IMR-90 (cell line): ENCODE measurements at regions not wholly inside any gene's neighbourhood (a gene's known extent, or its start where the extent isn't known, plus 50 kb on each side); places are given as distances from the start of the nearest gene placed in this dataset.

Experiments used
- ATAC-seq: fragments of 200-7000 bp; cut with Tn5 transposase; 2 replicates; pipeline ENCODE4 v1.9.1; 2020; ENCODE audit warnings: low read depth, mild to moderate bottlenecking, moderate library complexity
- BruUV-seq: library from RNA; stranded (reverse); fragments of 400-500 nt; replicated peaks from 2 replicates; lab custom pipeline; 2021; lab: Mats Ljungman, UMichigan
- CTCF ChIA-PET: fragments of 300-600 bp; formaldehyde crosslinking; extraction: SDS; loops from one replicate; lab custom pipeline; 2021; ENCODE audit warnings: antibody characterized with exemption; lab: Yijun Ruan, JAX
- POLR2A ChIA-PET: fragments of 300-600 bp; sonication (Branson Sonifier 250); formaldehyde crosslinking; loops from one replicate; lab custom pipeline; 2022; ENCODE audit warnings: antibody characterized with exemption; ENCODE audit not compliant: unreplicated experiment; lab: Charles Lee
- DNase-seq: peaks from one replicate; pipeline ENCODE4 v3.0.0; 2013
- H2AFZ ChIP-seq: replicated peaks from 2 replicates; pipeline ENCODE3; 2013; ENCODE audit warnings: low read length, mild to moderate bottlenecking; ENCODE audit not compliant: poor library complexity
- H2AK5ac ChIP-seq: 2 replicates; pipeline ENCODE4 v1.6.1; 2013; ENCODE audit warnings: low read depth, low read length, inconsistent platforms
- H2AK9ac ChIP-seq: replicated peaks from 2 replicates; pipeline ENCODE3; 2013; ENCODE audit warnings: mild to moderate bottlenecking, low read depth, low read length, moderate library complexity; ENCODE audit not compliant: poor library complexity
- H2BK120ac ChIP-seq: 2 replicates; pipeline ENCODE4 v1.6.1; 2013; ENCODE audit warnings: low read depth, low read length, inconsistent platforms
- H2BK15ac ChIP-seq: 3 replicates; pipeline ENCODE4 v1.6.1; 2013; ENCODE audit warnings: low read depth, low read length, inconsistent platforms
- H2BK20ac ChIP-seq: 2 replicates; pipeline ENCODE4 v1.6.1; 2013; ENCODE audit warnings: low read depth, mild to moderate bottlenecking, inconsistent platforms, low read length, moderate library complexity
- H2BK5ac ChIP-seq: 2 replicates; pipeline ENCODE4 v1.6.1; 2013; ENCODE audit warnings: mild to moderate bottlenecking, low read depth, low read length, inconsistent platforms; ENCODE audit not compliant: poor library complexity, severe bottlenecking
- H3K14ac ChIP-seq: replicated peaks from 2 replicates; pipeline ENCODE4 v1.6.1; 2013; ENCODE audit warnings: low read depth, low read length, inconsistent platforms
- H3K18ac ChIP-seq: 2 replicates; pipeline ENCODE4 v1.6.1; 2013; ENCODE audit warnings: low read depth, low read length, control low read depth
- H3K23ac ChIP-seq: 2 replicates; pipeline ENCODE4 v1.6.1; 2013; ENCODE audit warnings: low read depth, low read length, inconsistent platforms
- H3K27ac ChIP-seq: 2 replicates; pipeline ENCODE4 v1.5.1; 2013; ENCODE audit warnings: mild to moderate bottlenecking, control low read depth, low read length; ENCODE audit not compliant: insufficient read depth
- H3K27me3 ChIP-seq: 2 replicates; pipeline ENCODE4 v1.6.1; 2013; ENCODE audit warnings: low read length; ENCODE audit not compliant: control insufficient read depth, insufficient read depth
- H3K36me3 ChIP-seq: 2 replicates; pipeline ENCODE4 v1.6.1; 2013; ENCODE audit warnings: low read length, mixed read lengths; ENCODE audit not compliant: control insufficient read depth, insufficient read depth
- H3K4ac ChIP-seq: 2 replicates; pipeline ENCODE4 v1.6.1; 2013; ENCODE audit warnings: low read depth, low read length, inconsistent platforms
- H3K4me1 ChIP-seq: 2 replicates; pipeline ENCODE4 v1.6.1; 2013; ENCODE audit warnings: low read length, mixed read lengths; ENCODE audit not compliant: control insufficient read depth, insufficient read depth
- H3K4me2 ChIP-seq: 2 replicates; pipeline ENCODE4 v1.6.1; 2013; ENCODE audit warnings: low read depth, mild to moderate bottlenecking, control low read depth, low read length, moderate library complexity
- H3K4me3 ChIP-seq: 2 replicates; pipeline ENCODE4 v1.5.1; 2013; ENCODE audit warnings: low read depth, mild to moderate bottlenecking, control low read depth, low read length, moderate library complexity; ENCODE audit not compliant: insufficient read depth
- H3K56ac ChIP-seq: 2 replicates; pipeline ENCODE4 v1.6.1; 2013; ENCODE audit warnings: low read length, inconsistent platforms; ENCODE audit not compliant: insufficient read depth; ENCODE audit errors: extremely low read depth
- H3K79me1 ChIP-seq, 2 experiments: 2 replicates each; pipeline ENCODE4 v1.6.1; 2013; ENCODE audit warnings: low read length in 2 of 2, inconsistent platforms in 1 of 2, low read depth in 1 of 2
- H3K9ac ChIP-seq: 2 replicates; pipeline ENCODE4 v1.6.1; 2013; ENCODE audit warnings: low read depth, low read length, control low read depth
- H3K9me1 ChIP-seq: 2 replicates; pipeline ENCODE4 v1.6.1; 2013; ENCODE audit warnings: low read length, inconsistent platforms; ENCODE audit not compliant: insufficient read depth
- H3K9me3 ChIP-seq: 2 replicates; pipeline ENCODE4 v1.6.1; 2013; ENCODE audit warnings: low read length; ENCODE audit not compliant: control insufficient read depth, insufficient read depth
- H4K20me1 ChIP-seq: 2 replicates; pipeline ENCODE4 v1.6.1; 2013; ENCODE audit warnings: low read length, inconsistent platforms; ENCODE audit not compliant: insufficient read depth
- H4K5ac ChIP-seq: 2 replicates; pipeline ENCODE4 v1.6.1; 2013; ENCODE audit warnings: mild to moderate bottlenecking, low read depth, low read length, control low read depth
- H4K8ac ChIP-seq, 2 experiments: 2 replicates each; pipeline ENCODE4 v1.6.1; 2013; ENCODE audit warnings: low read depth in 2 of 2, low read length in 2 of 2, control low read depth in 1 of 2, inconsistent platforms in 1 of 2
- H4K91ac ChIP-seq: 2 replicates; pipeline ENCODE4 v1.6.1; 2013; ENCODE audit warnings: low read depth, low read length, inconsistent platforms; ENCODE audit not compliant: insufficient read depth
- CEBPB ChIP-seq: IDR thresholded peaks from 2 replicates; pipeline ENCODE4 v1.6.1; 2012; ENCODE audit warnings: low read depth, low read length, improper control_type of control experiment
- CHD1 ChIP-seq: IDR thresholded peaks from 2 replicates; pipeline ENCODE4 v1.6.1; 2012; ENCODE audit warnings: low read depth, low read length, improper control_type of control experiment
- CTCF ChIP-seq: conservative IDR thresholded peaks from 2 replicates; pipeline ENCODE4 v1.5.1; 2012; ENCODE audit warnings: mild to moderate bottlenecking, low read depth, low read length, improper control_type of control experiment
- ELK1 ChIP-seq: fragments of 150-350 bp; IDR thresholded peaks from 2 replicates; pipeline ENCODE4 v1.6.1; 2016; ENCODE audit warnings: low read depth, mild to moderate bottlenecking, low read length, moderate library complexity, borderline replicate concordance
- FOS ChIP-seq: fragments of 150-350 bp; IDR thresholded peaks from 2 replicates; pipeline ENCODE4 v1.6.1; 2016; ENCODE audit warnings: low read depth, low read length
- MAZ ChIP-seq: IDR thresholded peaks from 2 replicates; pipeline ENCODE4 v1.6.1; 2012; ENCODE audit warnings: low read depth, mild to moderate bottlenecking, low read length, improper control_type of control experiment, moderate library complexity, borderline replicate concordance
- MXI1 ChIP-seq: IDR thresholded peaks from 2 replicates; pipeline ENCODE4 v1.6.1; 2012; ENCODE audit warnings: low read depth, mild to moderate bottlenecking, low read length, moderate library complexity, borderline replicate concordance
- NFE2L2 ChIP-seq: fragments of 150-350 bp; IDR thresholded peaks from 2 replicates; pipeline ENCODE4 v1.6.1; 2016; ENCODE audit warnings: low read depth, mild to moderate bottlenecking, low read length
- POLR2A ChIP-seq: IDR thresholded peaks from 2 replicates; pipeline ENCODE4 v1.6.1; 2012; ENCODE audit warnings: mild to moderate bottlenecking, low read depth, low read length
- RCOR1 ChIP-seq: IDR thresholded peaks from 2 replicates; pipeline ENCODE4 v1.6.1; 2012; ENCODE audit warnings: mild to moderate bottlenecking, low read length, improper control_type of control experiment; ENCODE audit not compliant: insufficient replicate concordance
- RFX5 ChIP-seq: IDR thresholded peaks from 2 replicates; pipeline ENCODE4 v1.8.0; 2012; ENCODE audit warnings: low read depth, mild to moderate bottlenecking, low read length, moderate library complexity
- SMC3 ChIP-seq: fragments of 150-350 bp; IDR thresholded peaks from 2 replicates; pipeline ENCODE4 v1.6.1; 2016; ENCODE audit warnings: low read depth, mild to moderate bottlenecking, antibody characterized with exemption, low read length, moderate library complexity
- USF2 ChIP-seq: fragments of 150-350 bp; IDR thresholded peaks from 2 replicates; pipeline ENCODE4 v1.6.1; 2017; ENCODE audit warnings: mild to moderate bottlenecking, antibody characterized with exemption, low read length, low read depth
- WGBS, 2 experiments: methylation state at CpG; one replicate each; pipeline versions ENCODE4 v1.1.5 to v1.1.7; 2013; ENCODE audit warnings: missing lambda C conversion rate in 2 of 2; ENCODE audit not compliant: insufficient read length in 1 of 2; ENCODE audit errors: extremely low coverage in 2 of 2; 5-methylcytosine and 5-hydroxymethylcytosine counted together
- dilution Hi-C: fragments of 300-500 bp; cut with HindIII; formaldehyde crosslinking; loops from one replicate; pipeline ENCODE4 v1.14.3; 2018; ENCODE audit warnings: low sequenced_read_pairs; ENCODE audit not compliant: unreplicated experiment
- in situ Hi-C: fragments of 300-500 bp; cut with MboI; formaldehyde crosslinking; loops from 3 replicates; pipeline ENCODE4 v1.14.3; 2019; ENCODE audit warnings: low sequenced_read_pairs, inconsistent platforms, mixed read lengths
- intact Hi-C: fragments of 100-400 bp; cut with micrococcal nuclease; formaldehyde crosslinking; loops from 2 replicates; pipeline ENCODE4 v1.10.0; 2022

GRCh38 chr9:103545260-103545659, 548.8 kb upstream of the SMC2 start:
- no peaks in the 10 kb centered on the region for H3K9me1 ChIP-seq
- no peak overlapping the region for H3K14ac ChIP-seq
- TF ChIP-seq RCOR1 (no peak), RFX5 (no peak), USF2 (no peak), CTCF (no peak), MAZ (no peak), ELK1 (no peak), CHD1 (no peak), NFE2L2 (no peak), MXI1 (no peak), POLR2A (no peak), SMC3 (no peak), FOS (no peak), CEBPB (no peak)
- no peak overlapping the region for H2BK15ac ChIP-seq
- H3K9me3 ChIP-seq = no peaks in the 10 kb centered on the region
- H2AK5ac ChIP-seq = no peak overlapping the region
- ChIA-PET CTCF (no interaction called here), POLR2A (no interaction called here)
- H2BK5ac ChIP-seq = no peak overlapping the region
- BruUV-seq = no TSS peak
- no peaks in the 10 kb centered on the region for H4K20me1 ChIP-seq
- H2AK9ac ChIP-seq = no peak overlapping the region
- intact Hi-C loops = no loop called here
- no peak overlapping the region for H4K8ac ChIP-seq
- H3K79me1 ChIP-seq = no peaks in the 10 kb centered on the region
- no peak overlapping the region for H3K27ac ChIP-seq
- no peak overlapping the region for H3K4ac ChIP-seq
- DNase-seq (no peak), ATAC-seq (no peak)
- no peak overlapping the region for H3K4me3 ChIP-seq
- in situ Hi-C loops = no loop called here
- no peak overlapping the region for H4K91ac ChIP-seq
- no peak overlapping the region for H3K9ac ChIP-seq
- H3K56ac ChIP-seq = no peak overlapping the region
- H2AFZ ChIP-seq = no peak overlapping the region
- no peaks in the 10 kb centered on the region for H3K36me3 ChIP-seq
- H3K4me1 ChIP-seq = no peaks in the 10 kb centered on the region
- no CpG with 5 or more reads among the region's 2 CpGs for WGBS, 2 experiments
- no peak overlapping the region for H3K18ac ChIP-seq
- dilution Hi-C loops = no loop called here
- no peak overlapping the region for H3K4me2 ChIP-seq
- H3K27me3 ChIP-seq = no peaks in the 10 kb centered on the region
- no peak overlapping the region for H2BK20ac ChIP-seq
- no peak overlapping the region for H2BK120ac ChIP-seq
- H3K23ac ChIP-seq = no peak overlapping the region
- H4K5ac ChIP-seq = no peak overlapping the region
